ENCODE measurements at regions not wholly inside any gene's neighbourhood (a gene's known extent, or its start where the extent isn't known, plus 50 kb on each side); places are given as distances from the start of the nearest gene placed in this dataset.

- Histone ChIP-seq H3K27ac (ENCODE audit: extremely low read length, insufficient read depth, low read length) (no peak overlapping the region), H3K9ac (ENCODE audit: insufficient read depth, low read depth, low read length) (no peak overlapping the region), H3K4me3 (replicated peaks in 1 of 3; ENCODE audit: insufficient read depth in 1 of 3, low read depth in 2 of 3, low read length in 3 of 3) (no peak overlapping the region), H4K20me1 (ENCODE audit: insufficient read depth, low read length) (no peaks in the 10 kb centered on the region), H3K4me1 (ENCODE audit: insufficient read depth, low read length) (no peaks in the 10 kb centered on the region), H3K27me3 (ENCODE audit: control insufficient read depth in 1 of 2, insufficient read depth in 2 of 2, low read length in 2 of 2) (no peaks in the 10 kb centered on the region), H3K36me3 (replicated peaks in 1 of 2; ENCODE audit: control insufficient read depth in 1 of 2, insufficient read depth in 2 of 2, low read length in 2 of 2) (no peaks in the 10 kb centered on the region), H3K9me3 (ENCODE audit: low read length) (no peaks in the 10 kb centered on the region), H2AFZ (ENCODE audit: low read length) (no peak overlapping the region), H3K4me2 (ENCODE audit: low read depth, low read length) (no peak overlapping the region), H3K79me2 (ENCODE audit: insufficient read depth, low read length) (no peaks in the 10 kb centered on the region)
- 80% methylated on average over 1 of the region's 1 CpG for WGBS (ENCODE audit: low lambda C conversion rate)
- intact Hi-C loops (cut with micrococcal nuclease; ENCODE audit: unreplicated experiment) (no loop called here), in situ Hi-C loops (cut with HindIII; ENCODE audit: extremely low pct_ligation_motif_present, low pct_unique_long_range_greater_than_20kb) (no loop called here)
- BruUV-seq (replicated peaks): no TSS peak
- ATAC-seq (no peak), FAIRE-seq (no peak), DNase-seq (ENCODE audit: low spot score) (no peak)
- CTCF ChIA-PET (ENCODE audit: low intra/inter-chr PET ratio, low total read pairs): no interaction called here
- POLR2A ChIA-PET: no interaction called here
- TF ChIP-seq FOXA1 (IDR thresholded peaks at IDR 0.05) (no peak), FOXA1 (CRISPR knock-in tag; IDR thresholded peaks at IDR 0.05) (no peak), ZNF687 (CRISPR knock-in tag; IDR thresholded peaks at IDR 0.05) (no peak), ZNF318 (CRISPR knock-in tag; IDR thresholded peaks at IDR 0.05) (no peak), TEF (CRISPR knock-in tag; IDR thresholded peaks at IDR 0.05) (no peak), ZEB1 (IDR thresholded peaks at IDR 0.05; ENCODE audit: insufficient replicate concordance, low read depth) (no peak), ZNF570 (CRISPR knock-in tag; IDR thresholded peaks at IDR 0.05; ENCODE audit: borderline replicate concordance) (no peak), GMEB2 (CRISPR knock-in tag; IDR thresholded peaks at IDR 0.05; ENCODE audit: low read depth) (no peak), ZNF816 (CRISPR knock-in tag; IDR thresholded peaks at IDR 0.05; ENCODE audit: borderline replicate concordance) (no peak), ZKSCAN8 (CRISPR knock-in tag; IDR thresholded peaks at IDR 0.05; ENCODE audit: borderline replicate concordance) (no peak), GTF2F1 (IDR thresholded peaks at IDR 0.05; ENCODE audit: low read length) (no peak), TGIF2 (CRISPR knock-in tag; IDR thresholded peaks at IDR 0.05) (no peak)
Observed at GRCh38 chr13:99636306-99636705, 135.0 kb downstream of the TM9SF2 start.
